ENCODE measurements at regions not wholly inside any gene's neighbourhood (a gene's known extent, or its start where the extent isn't known, plus 50 kb on each side); places are given as distances from the start of the nearest gene placed in this dataset.

DNA sequence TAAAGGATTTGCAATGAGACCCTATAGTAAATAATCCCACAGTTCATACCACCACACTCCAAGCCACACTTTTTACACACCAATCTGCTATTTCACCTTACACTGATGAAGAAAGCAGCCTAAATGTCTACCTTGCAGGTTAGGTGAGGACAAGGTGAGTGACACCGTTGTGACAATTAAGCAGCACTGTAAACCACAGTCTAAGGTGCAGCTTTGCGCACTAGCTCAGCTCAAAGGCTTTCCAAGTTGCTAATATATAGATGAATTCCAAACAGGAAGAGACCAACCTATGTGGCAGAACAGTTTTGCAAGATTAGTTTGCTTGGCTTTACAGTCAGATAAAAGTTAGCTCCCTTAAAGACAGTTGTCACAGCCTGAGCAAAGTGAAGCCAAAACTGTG, 429.5 kb upstream of the MARCKS start:
- TF ChIP-seq CTCF (IDR thresholded peaks at IDR 0.05; ENCODE audit: low read length) (no peak), EZH2 (optimal IDR thresholded peaks at IDR 0.05; ENCODE audit: low read depth, low read length) (no peak)

Measured in MM.1S (cell line).